Liver (tissue), 9 donors: ENCODE measurements at regions not wholly inside any gene's neighbourhood (a gene's known extent, or its start where the extent isn't known, plus 50 kb on each side); places are given as distances from the start of the nearest gene placed in this dataset. TPM values are rescaled to one million over a fixed set of nuclear protein-coding genes. Genes with fewer than 3 reads are reported as not detected.

Experiments
- DNase-seq: peaks from one replicate; pipeline ENCODE4 v3.0.0-alpha.2; 2017; ENCODE audit warnings: low spot score
- H3K27ac ChIP-seq, 2 donors: one replicate each; pipeline ENCODE4 v1.7.0; 2013; ENCODE audit warnings: inconsistent platforms in 2 of 2, low read length in 2 of 2, control low read depth in 1 of 2, low read depth in 1 of 2, mild to moderate bottlenecking in 1 of 2
- H3K27me3 ChIP-seq, 4 donors: one replicate each; pipeline versions ENCODE4 v1.6.1 to v1.7.0; 2013; ENCODE audit warnings: low read length in 3 of 4, inconsistent platforms in 1 of 4, mild to moderate bottlenecking in 1 of 4, moderate library complexity in 1 of 4; ENCODE audit not compliant: control insufficient read depth in 4 of 4, insufficient read depth in 4 of 4
- H3K36me3 ChIP-seq, 4 donors: one replicate each; pipeline versions ENCODE4 v1.6.1 to v1.7.0; 2013; ENCODE audit warnings: low read length in 3 of 4, mild to moderate bottlenecking in 3 of 4, low read depth in 1 of 4, moderate library complexity in 1 of 4; ENCODE audit not compliant: control insufficient read depth in 4 of 4, insufficient read depth in 3 of 4
- H3K4me1 ChIP-seq, 4 donors: one replicate each; pipeline versions ENCODE4 v1.6.1 to v1.7.0; 2013; ENCODE audit warnings: low read length in 3 of 4, mild to moderate bottlenecking in 3 of 4, moderate library complexity in 1 of 4; ENCODE audit not compliant: control insufficient read depth in 4 of 4, insufficient read depth in 4 of 4
- H3K4me3 ChIP-seq, 3 donors: one replicate each; pipeline versions ENCODE4 v1.6.1 to v1.7.0; 2013; ENCODE audit warnings: low read length in 3 of 3, control low read depth in 1 of 3, low read depth in 1 of 3, mild to moderate bottlenecking in 1 of 3
- H3K9ac ChIP-seq, 2 donors: one replicate each; pipeline ENCODE4 v1.7.0; 2013; ENCODE audit warnings: low read length in 2 of 2, mild to moderate bottlenecking in 2 of 2, moderate library complexity in 2 of 2, control low read depth in 1 of 2, low read depth in 1 of 2
- H3K9me3 ChIP-seq, 4 donors: one replicate each; pipeline versions ENCODE4 v1.6.1 to v1.7.0; 2013; ENCODE audit warnings: low read length in 3 of 4; ENCODE audit not compliant: control insufficient read depth in 4 of 4
- ATF3 ChIP-seq: IDR thresholded peaks from 2 replicates; pipeline ENCODE4 v1.6.1; 2016; ENCODE audit warnings: antibody characterized with exemption
- CTCF ChIP-seq: fragments of 150-350 bp; IDR thresholded peaks from 2 replicates; pipeline ENCODE4 v1.5.1; 2017; ENCODE audit warnings: improper control_type of control experiment, low read depth, low read length; ENCODE audit not compliant: missing input control
- EGR1 ChIP-seq, 2 donors: IDR thresholded peaks; 2 replicates each; pipeline ENCODE4 v1.6.1; 2016 to 2018; ENCODE audit warnings: antibody characterized with exemption in 2 of 2, low read depth in 2 of 2
- FOXA1 ChIP-seq: IDR thresholded peaks from 2 replicates; pipeline ENCODE4 v1.6.1; 2016; ENCODE audit warnings: antibody characterized with exemption
- FOXA2 ChIP-seq: IDR thresholded peaks from 2 replicates; pipeline ENCODE4 v1.6.1; 2016; ENCODE audit warnings: antibody characterized with exemption
- GABPA ChIP-seq, 2 donors: IDR thresholded peaks in 1 of 2; conservative IDR thresholded peaks in 1 of 2; 2 replicates each; pipeline ENCODE4 v1.6.1; 2016; ENCODE audit warnings: antibody characterized with exemption in 2 of 2, mild to moderate bottlenecking in 1 of 2, moderate library complexity in 1 of 2
- HNF4A ChIP-seq, 2 donors: conservative IDR thresholded peaks; 2 replicates each; pipeline ENCODE4 v1.6.1; 2016; ENCODE audit warnings: antibody characterized with exemption in 2 of 2, mild to moderate bottlenecking in 2 of 2
- HNF4G ChIP-seq: IDR thresholded peaks from 2 replicates; pipeline ENCODE4 v1.6.1; 2016; ENCODE audit warnings: antibody characterized with exemption
- JUND ChIP-seq, 2 donors: IDR thresholded peaks; 2 replicates each; pipeline ENCODE4 v1.6.1; 2016; ENCODE audit warnings: antibody characterized with exemption in 2 of 2
- MAX ChIP-seq: IDR thresholded peaks from 2 replicates; pipeline ENCODE4 v1.6.1; 2016; ENCODE audit warnings: antibody characterized with exemption
- NR2F2 ChIP-seq: IDR thresholded peaks from 2 replicates; pipeline ENCODE4 v1.6.1; 2016; ENCODE audit warnings: antibody characterized with exemption
- RAD21 ChIP-seq, 2 donors: IDR thresholded peaks; 2 replicates each; pipeline ENCODE4 v1.6.1; 2016; ENCODE audit warnings: antibody characterized with exemption in 2 of 2, mild to moderate bottlenecking in 2 of 2
- REST ChIP-seq: IDR thresholded peaks from 2 replicates; pipeline ENCODE4 v1.6.1; 2016; ENCODE audit warnings: antibody characterized with exemption, mild to moderate bottlenecking
- RXRA ChIP-seq, 2 donors: IDR thresholded peaks; 2 replicates each; pipeline ENCODE4 v1.6.1; 2017 to 2018; ENCODE audit warnings: antibody characterized with exemption in 2 of 2, mild to moderate bottlenecking in 1 of 2
- SP1 ChIP-seq: IDR thresholded peaks from 2 replicates; pipeline ENCODE4 v1.6.1; 2018; ENCODE audit warnings: antibody characterized with exemption, mild to moderate bottlenecking
- TAF1 ChIP-seq: conservative IDR thresholded peaks from 2 replicates; pipeline ENCODE4 v1.6.1; 2016; ENCODE audit warnings: antibody characterized with exemption, mild to moderate bottlenecking
- YY1 ChIP-seq: IDR thresholded peaks from 2 replicates; pipeline ENCODE4 v1.6.1; 2016; ENCODE audit warnings: antibody characterized with exemption, mild to moderate bottlenecking
- ZBTB33 ChIP-seq: IDR thresholded peaks from 2 replicates; pipeline ENCODE4 v1.6.1; 2016; ENCODE audit warnings: antibody characterized with exemption
- WGBS: extraction: QIAGEN DNeasy Blood & Tissue Kit; methylation state at CpG from one replicate; pipeline ENCODE4 v1.1.7; 2013; 5-methylcytosine and 5-hydroxymethylcytosine counted together
- small RNA-seq: library from RNA; depleted of rRNA; stranded (forward); fragments of <200 nt; gene quantifications from one replicate; pipeline ENCODE3, GENCODE V24; 2014
- donor health status: healthy.
- donor health status: healthy.
- donor health status: healthy.
- donor health status: healthy.
- donor health status: healthy.

- DNase-seq, result no peak
- no peaks in the 10 kb centered on the region for H3K36me3 ChIP-seq
- no peak for TF ChIP-seq RAD21 (IDR thresholded peaks at IDR 0.05)
- TF ChIP-seq ZBTB33, result no peak
- TF ChIP-seq GABPA (IDR thresholded peaks at IDR 0.05 in 1 of 2, conservative IDR thresholded peaks at IDR 0.05 in 1 of 2), result no peak
- TF ChIP-seq JUND (IDR thresholded peaks at IDR 0.05), result no peak
- no peak for TF ChIP-seq MAX
- TF ChIP-seq SP1, result no peak
- TF ChIP-seq FOXA2, result no peak
- TF ChIP-seq YY1, result no peak
- TF ChIP-seq RXRA (IDR thresholded peaks at IDR 0.05), result no peak
- TF ChIP-seq ATF3, result no peak
- TF ChIP-seq CTCF, result no peak
- TF ChIP-seq NR2F2, result no peak
- TF ChIP-seq REST, result no peak
- no peak for TF ChIP-seq HNF4A (conservative IDR thresholded peaks at IDR 0.05)
- no peak for TF ChIP-seq FOXA1
- no peak for TF ChIP-seq HNF4G
- TF ChIP-seq TAF1, result no peak
- no peak for TF ChIP-seq EGR1 (IDR thresholded peaks at IDR 0.05; ENCODE audit: low read depth in 2 of 2)
- H3K9ac ChIP-seq, result no peak overlapping the region
- H3K27ac ChIP-seq, result no peak overlapping the region
- no peaks in the 10 kb centered on the region for H3K9me3 ChIP-seq
- 90% methylated on average over 22 of the region's 22 CpGs for WGBS
- no peaks in the 10 kb centered on the region for H3K27me3 ChIP-seq
- H3K4me1 ChIP-seq, result no peaks in the 10 kb centered on the region
- no peak overlapping the region for H3K4me3 ChIP-seq
These were observed 1178.6 kb upstream of the CDH10 start for GRCh38 chr5:25823330-25823873.

Small RNAs in the stretch of these regions (small RNA-seq; reads per million reads assigned to genes)
- gene AC113347.2 (not detected), gene AC113347.3 (not detected), gene RNU4-43P (not detected)
